HEK293 (cell line): ENCODE measurements at regions not wholly inside any gene's neighbourhood (a gene's known extent, or its start where the extent isn't known, plus 50 kb on each side); places are given as distances from the start of the nearest gene placed in this dataset.

Experiments
- CTCF ChIA-PET: fragments of 350-600 bp; formaldehyde crosslinking; extraction: SDS; loops from one replicate; lab custom pipeline; 2021; ENCODE audit warnings: antibody characterized with exemption; lab: Yijun Ruan, JAX
- POLR2A ChIA-PET: fragments of 300-600 bp; formaldehyde crosslinking; extraction: SDS; loops from one replicate; lab custom pipeline; 2020; ENCODE audit warnings: antibody characterized with exemption, inconsistent platforms; lab: Yijun Ruan, JAX
- H3K27ac ChIP-seq: fragments of 200-500 bp; sonication (Bioruptor generic); 2 replicates; pipeline ENCODE4 v1.5.1; 2014; ENCODE audit warnings: low read depth, low read length, control low read depth, inconsistent platforms; ENCODE audit errors: extremely low read depth
- H3K36me3 ChIP-seq, 2 experiments: fragments of 200-500 bp in 1 of 2; sonication (Bioruptor generic) in 1 of 2; 1 replicate in 1 of 2; 2 replicates in 1 of 2; pipeline ENCODE4 v1.5.1; 2014 to 2017; ENCODE audit warnings: inconsistent platforms in 2 of 2, low read length in 2 of 2; ENCODE audit not compliant: control insufficient read depth in 2 of 2, insufficient read depth in 1 of 2
- H3K4me1 ChIP-seq: fragments of 200-500 bp; sonication (Bioruptor generic); 2 replicates; pipeline ENCODE4 v1.5.1; 2014; ENCODE audit warnings: mild to moderate bottlenecking, low read length, inconsistent platforms; ENCODE audit not compliant: control insufficient read depth, insufficient read depth
- H3K4me3 ChIP-seq: 2 replicates; pipeline ENCODE4 v1.5.1; 2011; ENCODE audit warnings: low read depth, mild to moderate bottlenecking, control low read depth, low read length, moderate library complexity
- H3K9me3 ChIP-seq: fragments of 200-500 bp; sonication (Bioruptor generic); 2 replicates; pipeline ENCODE4 v1.5.1; 2014; ENCODE audit warnings: low read depth, low read length, inconsistent platforms; ENCODE audit not compliant: control insufficient read depth, insufficient read depth
- BCL11A ChIP-seq: fragments of 450-650 bp; formaldehyde crosslinking; IDR thresholded peaks from 2 replicates; pipeline ENCODE4 v1.5.1; 2016; ENCODE audit warnings: low read depth, missing biosample characterization, missing genetic modification characterization
- HOXD13 ChIP-seq: sonication (generic); formaldehyde crosslinking; IDR thresholded peaks from 2 replicates; pipeline ENCODE4 v1.8.0; 2022; ENCODE audit warnings: missing genetic modification reagents, borderline replicate concordance
- KLF10 ChIP-seq: fragments of 450-650 bp; IDR thresholded peaks from 2 replicates; pipeline ENCODE4 v1.5.1; 2018; ENCODE audit warnings: missing biosample characterization, mild to moderate bottlenecking, missing genetic modification characterization
- PRDM2 ChIP-seq: fragments of 450-650 bp; formaldehyde crosslinking; IDR thresholded peaks from 2 replicates; pipeline ENCODE4 v1.5.1; 2016; ENCODE audit warnings: missing biosample characterization, missing genetic modification characterization, borderline replicate concordance
- ZFP41 ChIP-seq: fragments of 450-650 bp; formaldehyde crosslinking; IDR thresholded peaks from 2 replicates; pipeline ENCODE4 v1.5.1; 2016; ENCODE audit warnings: missing biosample characterization, missing genetic modification characterization, borderline replicate concordance
- ZNF10 ChIP-seq: fragments of 450-650 bp; formaldehyde crosslinking; IDR thresholded peaks from 2 replicates; pipeline ENCODE4 v1.5.1; 2017; ENCODE audit warnings: missing biosample characterization, missing genetic modification characterization
- ZNF239 ChIP-seq: fragments of 450-650 bp; formaldehyde crosslinking; IDR thresholded peaks from 2 replicates; pipeline ENCODE4 v1.5.1; 2016; ENCODE audit warnings: missing biosample characterization, missing genetic modification characterization
- ZNF24 ChIP-seq: fragments of 450-650 bp; formaldehyde crosslinking; IDR thresholded peaks from 2 replicates; pipeline ENCODE4 v1.5.1; 2016; ENCODE audit warnings: missing biosample characterization, missing genetic modification characterization
- ZNF37A ChIP-seq: fragments of 450-650 bp; IDR thresholded peaks from 2 replicates; pipeline ENCODE4 v1.5.1; 2018; ENCODE audit warnings: missing biosample characterization, missing genetic modification characterization
- ZNF394 ChIP-seq: fragments of 450-650 bp; formaldehyde crosslinking; IDR thresholded peaks from 2 replicates; pipeline ENCODE4 v1.5.1; 2016; ENCODE audit warnings: missing biosample characterization, missing genetic modification characterization, mild to moderate bottlenecking, moderate library complexity, borderline replicate concordance
- ZNF416 ChIP-seq: fragments of 450-650 bp; formaldehyde crosslinking; IDR thresholded peaks from 2 replicates; pipeline ENCODE4 v1.5.1; 2016; ENCODE audit warnings: missing biosample characterization, missing genetic modification characterization
- ZNF48 ChIP-seq: fragments of 450-650 bp; formaldehyde crosslinking; IDR thresholded peaks from 2 replicates; pipeline ENCODE4 v1.5.1; 2016; ENCODE audit warnings: missing biosample characterization, missing genetic modification characterization
- ZNF514 ChIP-seq: fragments of 450-650 bp; formaldehyde crosslinking; IDR thresholded peaks from 2 replicates; pipeline ENCODE4 v1.5.1; 2016; ENCODE audit warnings: missing biosample characterization, missing genetic modification characterization
- ZNF585B ChIP-seq: fragments of 450-650 bp; formaldehyde crosslinking; IDR thresholded peaks from 2 replicates; pipeline ENCODE4 v1.5.1; 2016; ENCODE audit warnings: missing biosample characterization, missing genetic modification characterization
- ZNF670 ChIP-seq: fragments of 450-650 bp; formaldehyde crosslinking; IDR thresholded peaks from 2 replicates; pipeline ENCODE4 v1.5.1; 2016; ENCODE audit warnings: missing biosample characterization, missing genetic modification characterization, low read depth
- ZNF843 ChIP-seq: fragments of 450-650 bp; formaldehyde crosslinking; IDR thresholded peaks from 2 replicates; pipeline ENCODE4 v1.5.1; 2016; ENCODE audit warnings: missing biosample characterization, missing genetic modification characterization
- ZSCAN30 ChIP-seq: fragments of 450-650 bp; IDR thresholded peaks from 2 replicates; pipeline ENCODE4 v1.5.1; 2018; ENCODE audit warnings: missing biosample characterization, mild to moderate bottlenecking, missing genetic modification characterization, moderate library complexity
- TF ChIP-seq, protein P1 (sequence below): fragments of 450-650 bp; formaldehyde crosslinking; IDR thresholded peaks from 2 replicates; pipeline ENCODE4 v1.5.1; 2016; ENCODE audit warnings: missing biosample characterization, missing genetic modification characterization
- TF ChIP-seq, protein P2 (sequence below): fragments of 450-650 bp; IDR thresholded peaks from 2 replicates; pipeline ENCODE4 v1.5.1; 2018; ENCODE audit warnings: missing biosample characterization, mild to moderate bottlenecking, missing genetic modification characterization
- TF ChIP-seq, protein P3 (sequence below): fragments of 450-650 bp; formaldehyde crosslinking; IDR thresholded peaks from 2 replicates; pipeline ENCODE4 v1.5.1; 2016; ENCODE audit warnings: missing biosample characterization, missing genetic modification characterization, borderline replicate concordance
- TF ChIP-seq, protein P4 (sequence below): IDR thresholded peaks from 2 replicates; pipeline ENCODE4 v1.6.1; 2011; ENCODE audit warnings: mild to moderate bottlenecking, low read depth, low read length, borderline replicate concordance

- ChIA-PET CTCF (no interaction called here), POLR2A (no interaction called here)
- TF ChIP-seq PRDM2 (tag by site-specific recombination) (no peak), ZNF10 (tag by site-specific recombination) (no peak), BCL11A (no peak), ZNF670 (tag by site-specific recombination) (no peak), ZNF239 (tag by site-specific recombination) (no peak), HOXD13 (no peak)
- TF ChIP-seq, protein P1, sequence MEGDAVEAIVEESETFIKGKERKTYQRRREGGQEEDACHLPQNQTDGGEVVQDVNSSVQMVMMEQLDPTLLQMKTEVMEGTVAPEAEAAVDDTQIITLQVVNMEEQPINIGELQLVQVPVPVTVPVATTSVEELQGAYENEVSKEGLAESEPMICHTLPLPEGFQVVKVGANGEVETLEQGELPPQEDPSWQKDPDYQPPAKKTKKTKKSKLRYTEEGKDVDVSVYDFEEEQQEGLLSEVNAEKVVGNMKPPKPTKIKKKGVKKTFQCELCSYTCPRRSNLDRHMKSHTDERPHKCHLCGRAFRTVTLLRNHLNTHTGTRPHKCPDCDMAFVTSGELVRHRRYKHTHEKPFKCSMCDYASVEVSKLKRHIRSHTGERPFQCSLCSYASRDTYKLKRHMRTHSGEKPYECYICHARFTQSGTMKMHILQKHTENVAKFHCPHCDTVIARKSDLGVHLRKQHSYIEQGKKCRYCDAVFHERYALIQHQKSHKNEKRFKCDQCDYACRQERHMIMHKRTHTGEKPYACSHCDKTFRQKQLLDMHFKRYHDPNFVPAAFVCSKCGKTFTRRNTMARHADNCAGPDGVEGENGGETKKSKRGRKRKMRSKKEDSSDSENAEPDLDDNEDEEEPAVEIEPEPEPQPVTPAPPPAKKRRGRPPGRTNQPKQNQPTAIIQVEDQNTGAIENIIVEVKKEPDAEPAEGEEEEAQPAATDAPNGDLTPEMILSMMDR (tag by site-specific recombination), result no peak
Measured at GRCh38 chr1:113253187-113253586, 137.1 kb upstream of the MAGI3 start.

DNA sequence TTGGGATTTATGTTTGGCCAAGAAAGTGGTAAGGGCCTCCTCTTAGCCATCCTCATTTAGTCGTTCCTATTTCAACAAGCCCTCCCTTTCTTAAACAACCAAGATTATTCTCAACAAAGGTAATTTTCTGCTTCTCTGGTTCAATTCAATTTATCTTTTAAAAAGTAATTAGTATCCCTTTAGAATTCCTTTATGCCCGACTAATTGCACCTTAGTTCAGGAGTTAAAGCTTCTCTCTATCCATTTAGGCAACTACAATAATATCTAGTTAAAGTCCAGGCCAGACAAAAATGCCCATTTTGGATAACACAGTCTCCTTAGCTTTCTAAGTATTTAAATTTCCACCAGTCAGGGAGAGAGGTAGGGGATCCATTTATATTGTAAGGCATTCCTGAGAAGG is 136.7 kb upstream of the MAGI3 start:
- Histone ChIP-seq H3K4me1 (peaks cover 3% of the 10 kb centered on the region; the same call in 1 of the 2 replicates), H3K4me3 (no peak overlapping the region), H3K36me3 (no peaks in the 10 kb centered on the region), H3K27ac (no peak overlapping the region), H3K9me3 (no peaks in the 10 kb centered on the region)
- CTCF ChIA-PET, result interaction anchor here (0.6 kb wide), 1 partner anchor 113 kb away, joined by 3 read pairs; no protein-coding TSS in a partner anchor
- POLR2A ChIA-PET, result no interaction called here
- TF ChIP-seq ZNF416 (tag by site-specific recombination) (no peak), ZNF239 (tag by site-specific recombination) (no peak), ZSCAN30 (tag by site-specific recombination) (no peak), KLF10 (tag by site-specific recombination) (no peak), ZNF394 (tag by site-specific recombination) (no peak), ZNF585B (tag by site-specific recombination) (no peak), ZFP41 (no peak), ZNF37A (tag by site-specific recombination) (no peak), ZNF48 (tag by site-specific recombination) (no peak), ZNF24 (no peak), ZNF514 (tag by site-specific recombination) (no peak), ZNF843 (no peak)
- TF ChIP-seq, protein P2, sequence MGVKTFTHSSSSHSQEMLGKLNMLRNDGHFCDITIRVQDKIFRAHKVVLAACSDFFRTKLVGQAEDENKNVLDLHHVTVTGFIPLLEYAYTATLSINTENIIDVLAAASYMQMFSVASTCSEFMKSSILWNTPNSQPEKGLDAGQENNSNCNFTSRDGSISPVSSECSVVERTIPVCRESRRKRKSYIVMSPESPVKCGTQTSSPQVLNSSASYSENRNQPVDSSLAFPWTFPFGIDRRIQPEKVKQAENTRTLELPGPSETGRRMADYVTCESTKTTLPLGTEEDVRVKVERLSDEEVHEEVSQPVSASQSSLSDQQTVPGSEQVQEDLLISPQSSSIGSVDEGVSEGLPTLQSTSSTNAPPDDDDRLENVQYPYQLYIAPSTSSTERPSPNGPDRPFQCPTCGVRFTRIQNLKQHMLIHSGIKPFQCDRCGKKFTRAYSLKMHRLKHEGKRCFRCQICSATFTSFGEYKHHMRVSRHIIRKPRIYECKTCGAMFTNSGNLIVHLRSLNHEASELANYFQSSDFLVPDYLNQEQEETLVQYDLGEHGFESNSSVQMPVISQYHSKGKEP (tag by site-specific recombination), result no peak
- TF ChIP-seq, protein P3, sequence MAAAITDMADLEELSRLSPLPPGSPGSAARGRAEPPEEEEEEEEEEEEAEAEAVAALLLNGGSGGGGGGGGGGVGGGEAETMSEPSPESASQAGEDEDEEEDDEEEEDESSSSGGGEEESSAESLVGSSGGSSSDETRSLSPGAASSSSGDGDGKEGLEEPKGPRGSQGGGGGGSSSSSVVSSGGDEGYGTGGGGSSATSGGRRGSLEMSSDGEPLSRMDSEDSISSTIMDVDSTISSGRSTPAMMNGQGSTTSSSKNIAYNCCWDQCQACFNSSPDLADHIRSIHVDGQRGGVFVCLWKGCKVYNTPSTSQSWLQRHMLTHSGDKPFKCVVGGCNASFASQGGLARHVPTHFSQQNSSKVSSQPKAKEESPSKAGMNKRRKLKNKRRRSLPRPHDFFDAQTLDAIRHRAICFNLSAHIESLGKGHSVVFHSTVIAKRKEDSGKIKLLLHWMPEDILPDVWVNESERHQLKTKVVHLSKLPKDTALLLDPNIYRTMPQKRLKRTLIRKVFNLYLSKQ (tag by site-specific recombination), result no peak
- TF ChIP-seq, protein P4, sequence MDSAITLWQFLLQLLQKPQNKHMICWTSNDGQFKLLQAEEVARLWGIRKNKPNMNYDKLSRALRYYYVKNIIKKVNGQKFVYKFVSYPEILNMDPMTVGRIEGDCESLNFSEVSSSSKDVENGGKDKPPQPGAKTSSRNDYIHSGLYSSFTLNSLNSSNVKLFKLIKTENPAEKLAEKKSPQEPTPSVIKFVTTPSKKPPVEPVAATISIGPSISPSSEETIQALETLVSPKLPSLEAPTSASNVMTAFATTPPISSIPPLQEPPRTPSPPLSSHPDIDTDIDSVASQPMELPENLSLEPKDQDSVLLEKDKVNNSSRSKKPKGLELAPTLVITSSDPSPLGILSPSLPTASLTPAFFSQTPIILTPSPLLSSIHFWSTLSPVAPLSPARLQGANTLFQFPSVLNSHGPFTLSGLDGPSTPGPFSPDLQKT, result no peak

More at GRCh38 chr1:113253187-113253586, 137.1 kb upstream of the MAGI3 start:
- Histone ChIP-seq H3K4me1 (peaks cover 3% of the 10 kb centered on the region; the same call in 1 of the 2 replicates), H3K27ac (no peak overlapping the region), H3K4me3 (no peak overlapping the region), H3K9me3 (no peaks in the 10 kb centered on the region), H3K36me3 (no peaks in the 10 kb centered on the region)
